Choroid plexus epithelial cell (primary cell): ENCODE measurements at regions not wholly inside any gene's neighbourhood (a gene's known extent, or its start where the extent isn't known, plus 50 kb on each side); places are given as distances from the start of the nearest gene placed in this dataset.
A peak's percentile ranks its signal among the peaks of the same experiment; 100 is the strongest.

ENCODE experiments used
- DNase-seq: peaks from one replicate; pipeline ENCODE4 v3.0.0-alpha.2; 2010; ENCODE audit warnings: low read depth
- H3K4me3 ChIP-seq: 2 replicates; pipeline ENCODE4 v1.5.1; 2011; ENCODE audit warnings: low read depth, mild to moderate bottlenecking, control low read depth, low read length, moderate library complexity
- CTCF ChIP-seq: conservative IDR thresholded peaks from 2 replicates; pipeline ENCODE4 v1.5.1; 2011; ENCODE audit warnings: low read depth, mild to moderate bottlenecking, control low read depth, inconsistent platforms, low read length, moderate library complexity

- DNase-seq: no peak
- H3K4me3 ChIP-seq: no peak overlapping the region
- no peak for TF ChIP-seq CTCF
These were observed 177.3 kb downstream of the ADAMTS15 start for GRCh38 chr11:130625578-130626306.

DNA sequence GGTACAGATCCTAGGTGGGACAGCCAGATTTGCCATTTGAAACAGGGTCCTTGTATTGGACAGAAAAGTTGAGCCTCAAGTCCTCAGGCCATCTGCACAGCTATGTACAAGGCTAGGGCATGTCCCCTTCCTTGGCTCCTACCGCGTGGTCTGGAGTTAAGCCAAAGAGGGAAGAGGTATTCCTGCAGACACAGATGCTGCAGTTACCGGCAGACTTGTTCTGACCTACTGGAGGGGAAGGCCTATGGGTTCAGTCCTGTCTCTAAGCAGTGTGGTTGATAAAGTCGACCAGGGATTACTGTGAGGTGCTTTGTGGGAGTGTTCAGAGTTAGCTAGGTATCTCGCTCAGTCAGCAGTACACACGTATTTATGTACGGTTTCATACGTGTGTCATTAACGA lies 180.6 kb downstream of the ADAMTS15 start:
- TF ChIP-seq CTCF: no peak
- no peak overlapping the region for H3K4me3 ChIP-seq

GRCh38 chr11:130631119-130631518 lies 182.7 kb downstream of the ADAMTS15 start:
- peak; percentile 89 for DNase-seq
- TF ChIP-seq CTCF: no peak
- H3K4me3 ChIP-seq: no peak overlapping the region

More for the DNA sequence above, 180.6 kb downstream of the ADAMTS15 start:
- peak; percentile 46 for DNase-seq

- DNase-seq: peak; percentile 69
- no peak for TF ChIP-seq CTCF
- no peak overlapping the region for H3K4me3 ChIP-seq
These were observed 185.0 kb downstream of the ADAMTS15 start for GRCh38 chr11:130633466-130633865.

DNA sequence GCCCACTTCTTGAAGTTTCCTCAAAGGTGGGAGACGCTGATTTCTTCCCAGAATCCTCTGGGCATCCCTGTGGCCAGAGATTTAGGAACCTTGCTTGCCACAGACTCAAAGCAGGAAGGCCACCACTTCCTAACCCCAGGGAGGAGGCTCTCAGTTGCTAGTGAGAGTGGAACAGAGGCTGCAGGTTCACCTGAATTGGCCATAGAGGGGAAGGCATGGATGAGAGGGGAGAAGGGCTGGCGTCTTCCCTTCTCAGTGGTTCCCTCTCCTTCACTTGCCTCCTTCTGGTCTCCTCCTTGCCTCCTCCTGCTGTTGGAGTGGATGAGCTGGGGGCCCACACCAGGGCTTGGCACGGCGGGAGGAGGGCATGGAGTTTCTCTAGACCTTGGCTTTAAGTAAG lies 185.7 kb downstream of the ADAMTS15 start:
- H3K4me3 ChIP-seq: no peak overlapping the region
- DNase-seq: no peak
- no peak for TF ChIP-seq CTCF

DNA sequence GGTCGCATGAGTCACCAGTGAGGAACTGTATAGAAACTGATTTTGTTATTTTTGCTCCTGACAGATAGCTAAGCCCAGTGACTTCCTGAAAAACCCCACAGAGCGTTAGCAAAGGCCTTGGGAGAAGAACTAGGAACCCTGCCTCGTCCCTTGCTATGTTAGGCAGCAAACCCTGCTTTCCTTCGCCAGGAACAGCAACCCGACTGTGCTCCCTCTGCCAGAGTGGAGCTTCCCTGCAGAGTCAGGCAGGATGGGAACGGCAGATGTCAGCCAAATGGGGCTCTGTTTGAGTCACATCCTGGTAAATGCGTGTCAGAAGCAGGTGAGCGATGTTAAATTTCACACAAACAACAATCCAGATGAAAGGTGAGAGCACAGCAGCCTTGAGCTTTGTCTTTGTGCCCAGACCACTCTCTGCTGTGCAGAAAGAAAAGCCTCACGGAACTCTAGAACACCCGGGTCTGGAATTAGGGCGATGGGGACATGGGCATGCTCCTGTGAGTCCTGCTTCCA lies 186.6 kb downstream of the ADAMTS15 start:
- TF ChIP-seq CTCF: no peak
- no peak overlapping the region for H3K4me3 ChIP-seq
- DNase-seq: peak; percentile 80
